ENCODE measurements at regions not wholly inside any gene's neighbourhood (a gene's known extent, or its start where the extent isn't known, plus 50 kb on each side); places are given as distances from the start of the nearest gene placed in this dataset.

DNA sequence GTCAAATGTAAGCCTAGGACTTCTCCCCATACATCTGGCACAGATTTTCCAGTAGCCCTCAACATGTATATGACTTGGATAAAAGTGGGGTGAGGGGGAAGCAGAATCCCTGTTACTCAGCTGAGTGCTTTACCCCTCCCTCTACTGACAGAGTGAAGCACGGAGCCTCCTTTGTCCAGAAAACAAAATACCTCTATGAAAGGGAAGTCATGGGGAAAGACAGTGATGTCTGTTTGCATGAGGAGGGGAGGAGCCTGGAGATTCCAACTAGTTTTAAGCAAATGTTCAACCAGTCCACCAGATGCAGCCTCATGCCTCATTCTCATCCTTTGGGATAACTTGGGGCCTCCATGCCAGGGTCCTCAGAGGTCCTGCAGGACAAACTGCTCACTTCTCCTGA lies 203.9 kb downstream of the SMAD2 start:
- Histone ChIP-seq H3K9me3 (ENCODE audit: low read length) (no peaks in the 10 kb centered on the region), H3K4me3 (replicated peaks in 1 of 3; ENCODE audit: insufficient read depth in 1 of 3, low read depth in 2 of 3, low read length in 3 of 3) (no peak overlapping the region), H2AFZ (ENCODE audit: low read length) (no peak overlapping the region), H4K20me1 (ENCODE audit: insufficient read depth, low read length) (no peaks in the 10 kb centered on the region), H3K79me2 (ENCODE audit: insufficient read depth, low read length) (no peaks in the 10 kb centered on the region), H3K27ac (ENCODE audit: extremely low read length, insufficient read depth, low read length) (no peak overlapping the region), H3K27me3 (ENCODE audit: control insufficient read depth in 1 of 2, insufficient read depth in 2 of 2, low read length in 2 of 2) (peaks cover 0 to 30% of the 10 kb centered on the region in 2 experiments; a peak in 3 of 5 replicates), H3K9ac (ENCODE audit: insufficient read depth, low read depth, low read length) (no peak overlapping the region), H3K4me1 (ENCODE audit: insufficient read depth, low read length) (no peaks in the 10 kb centered on the region), H3K4me2 (ENCODE audit: low read depth, low read length) (no peak overlapping the region), H3K36me3 (replicated peaks in 1 of 2; ENCODE audit: control insufficient read depth in 1 of 2, insufficient read depth in 2 of 2, low read length in 2 of 2) (no peaks in the 10 kb centered on the region)
- TF ChIP-seq, protein P1, sequence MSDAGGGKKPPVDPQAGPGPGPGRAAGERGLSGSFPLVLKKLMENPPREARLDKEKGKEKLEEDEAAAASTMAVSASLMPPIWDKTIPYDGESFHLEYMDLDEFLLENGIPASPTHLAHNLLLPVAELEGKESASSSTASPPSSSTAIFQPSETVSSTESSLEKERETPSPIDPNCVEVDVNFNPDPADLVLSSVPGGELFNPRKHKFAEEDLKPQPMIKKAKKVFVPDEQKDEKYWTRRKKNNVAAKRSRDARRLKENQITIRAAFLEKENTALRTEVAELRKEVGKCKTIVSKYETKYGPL (CRISPR knock-in tag; IDR thresholded peaks at IDR 0.05) = no peak
- TF ChIP-seq JARID2 (CRISPR knock-in tag; IDR thresholded peaks at IDR 0.05; ENCODE audit: insufficient replicate concordance) (no peak), CHCHD3 (CRISPR knock-in tag; IDR thresholded peaks at IDR 0.05) (no peak), ELF4 (CRISPR knock-in tag; IDR thresholded peaks at IDR 0.05; ENCODE audit: borderline replicate concordance) (no peak), ZNF282 (IDR thresholded peaks at IDR 0.05; ENCODE audit: partially characterized antibody) (no peak), ZNF333 (CRISPR knock-in tag; IDR thresholded peaks at IDR 0.05; ENCODE audit: borderline replicate concordance) (no peak), ZNF44 (CRISPR knock-in tag; IDR thresholded peaks at IDR 0.05) (no peak), AKAP8 (CRISPR knock-in tag; IDR thresholded peaks at IDR 0.05) (no peak), ZNF34 (CRISPR knock-in tag; IDR thresholded peaks at IDR 0.05; ENCODE audit: borderline replicate concordance) (no peak), MED1 (CRISPR knock-in tag; IDR thresholded peaks at IDR 0.05) (no peak), POGZ (CRISPR knock-in tag; IDR thresholded peaks at IDR 0.05) (no peak), THAP11 (CRISPR knock-in tag; IDR thresholded peaks at IDR 0.05) (no peak)
- TF ChIP-seq, protein P2, sequence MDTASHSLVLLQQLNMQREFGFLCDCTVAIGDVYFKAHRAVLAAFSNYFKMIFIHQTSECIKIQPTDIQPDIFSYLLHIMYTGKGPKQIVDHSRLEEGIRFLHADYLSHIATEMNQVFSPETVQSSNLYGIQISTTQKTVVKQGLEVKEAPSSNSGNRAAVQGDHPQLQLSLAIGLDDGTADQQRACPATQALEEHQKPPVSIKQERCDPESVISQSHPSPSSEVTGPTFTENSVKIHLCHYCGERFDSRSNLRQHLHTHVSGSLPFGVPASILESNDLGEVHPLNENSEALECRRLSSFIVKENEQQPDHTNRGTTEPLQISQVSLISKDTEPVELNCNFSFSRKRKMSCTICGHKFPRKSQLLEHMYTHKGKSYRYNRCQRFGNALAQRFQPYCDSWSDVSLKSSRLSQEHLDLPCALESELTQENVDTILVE (CRISPR knock-in tag; IDR thresholded peaks at IDR 0.05) = no peak
- TF ChIP-seq, protein P3, sequence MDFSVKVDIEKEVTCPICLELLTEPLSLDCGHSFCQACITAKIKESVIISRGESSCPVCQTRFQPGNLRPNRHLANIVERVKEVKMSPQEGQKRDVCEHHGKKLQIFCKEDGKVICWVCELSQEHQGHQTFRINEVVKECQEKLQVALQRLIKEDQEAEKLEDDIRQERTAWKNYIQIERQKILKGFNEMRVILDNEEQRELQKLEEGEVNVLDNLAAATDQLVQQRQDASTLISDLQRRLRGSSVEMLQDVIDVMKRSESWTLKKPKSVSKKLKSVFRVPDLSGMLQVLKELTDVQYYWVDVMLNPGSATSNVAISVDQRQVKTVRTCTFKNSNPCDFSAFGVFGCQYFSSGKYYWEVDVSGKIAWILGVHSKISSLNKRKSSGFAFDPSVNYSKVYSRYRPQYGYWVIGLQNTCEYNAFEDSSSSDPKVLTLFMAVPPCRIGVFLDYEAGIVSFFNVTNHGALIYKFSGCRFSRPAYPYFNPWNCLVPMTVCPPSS (IDR thresholded peaks at IDR 0.05) = no peak
- TF ChIP-seq, protein P4, sequence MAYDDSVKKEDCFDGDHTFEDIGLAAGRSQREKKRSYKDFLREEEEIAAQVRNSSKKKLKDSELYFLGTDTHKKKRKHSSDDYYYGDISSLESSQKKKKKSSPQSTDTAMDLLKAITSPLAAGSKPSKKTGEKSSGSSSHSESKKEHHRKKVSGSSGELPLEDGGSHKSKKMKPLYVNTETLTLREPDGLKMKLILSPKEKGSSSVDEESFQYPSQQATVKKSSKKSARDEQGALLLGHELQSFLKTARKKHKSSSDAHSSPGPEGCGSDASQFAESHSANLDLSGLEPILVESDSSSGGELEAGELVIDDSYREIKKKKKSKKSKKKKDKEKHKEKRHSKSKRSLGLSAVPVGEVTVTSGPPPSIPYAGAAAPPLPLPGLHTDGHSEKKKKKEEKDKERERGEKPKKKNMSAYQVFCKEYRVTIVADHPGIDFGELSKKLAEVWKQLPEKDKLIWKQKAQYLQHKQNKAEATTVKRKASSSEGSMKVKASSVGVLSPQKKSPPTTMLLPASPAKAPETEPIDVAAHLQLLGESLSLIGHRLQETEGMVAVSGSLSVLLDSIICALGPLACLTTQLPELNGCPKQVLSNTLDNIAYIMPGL (CRISPR knock-in tag; IDR thresholded peaks at IDR 0.05; ENCODE audit: borderline replicate concordance in 1 of 2, low read depth in 1 of 2) = no peak
- CTCF ChIA-PET (ENCODE audit: low intra/inter-chr PET ratio, low total read pairs) = no interaction called here
- in situ Hi-C loops (cut with HindIII; ENCODE audit: extremely low pct_ligation_motif_present, low pct_unique_long_range_greater_than_20kb) (no loop called here), intact Hi-C loops (cut with micrococcal nuclease; ENCODE audit: unreplicated experiment) (no loop called here)
- DNase-seq (ENCODE audit: low spot score) (no peak), ATAC-seq (no peak), FAIRE-seq (no peak)
- POLR2A ChIA-PET = no interaction called here
- no TSS peak for BruUV-seq (replicated peaks)
- WGBS (ENCODE audit: low lambda C conversion rate) = 0% methylated on average over 1 of the region's 1 CpG
